Panc1 (cell line): ENCODE measurements at regions not wholly inside any gene's neighbourhood (a gene's known extent, or its start where the extent isn't known, plus 50 kb on each side); places are given as distances from the start of the nearest gene placed in this dataset.

Experiments
- ATAC-seq: fragments of 200-7000 bp; cut with Tn5 transposase; 2 replicates; pipeline ENCODE4 v1.9.1; 2020; ENCODE audit warnings: mild to moderate bottlenecking, moderate library complexity
- BruUV-seq: library from RNA; stranded (reverse); fragments of 400-500 nt; replicated peaks from 2 replicates; lab custom pipeline; 2021; lab: Mats Ljungman, UMichigan
- CTCF ChIA-PET: fragments of 300-600 bp; sonication (Branson Sonifier 250); formaldehyde crosslinking; loops from one replicate; lab custom pipeline; 2022; ENCODE audit warnings: antibody characterized with exemption; lab: Charles Lee
- POLR2A ChIA-PET: fragments of 300-600 bp; sonication (Branson Sonifier 250); formaldehyde crosslinking; loops from one replicate; lab custom pipeline; 2022; ENCODE audit warnings: antibody characterized with exemption; lab: Charles Lee
- DNase-seq: peaks from one replicate; pipeline ENCODE4 v3.0.0-alpha.2; 2010; ENCODE audit warnings: low read depth, low spot score
- H3K27ac ChIP-seq: 2 replicates; pipeline ENCODE4 v1.5.1; 2011; ENCODE audit warnings: mild to moderate bottlenecking, low read length, inconsistent platforms
- H3K27me3 ChIP-seq: fragments of 200-500 bp; sonication (Bioruptor generic); 2 replicates; pipeline ENCODE4 v1.6.0; 2014; ENCODE audit warnings: low read length, inconsistent platforms; ENCODE audit not compliant: control insufficient read depth, insufficient read depth
- H3K36me3 ChIP-seq: fragments of 200-500 bp; sonication (Bioruptor generic); 2 replicates; pipeline ENCODE4 v1.5.1; 2014; ENCODE audit warnings: inconsistent platforms, mild to moderate bottlenecking, low read length, moderate library complexity; ENCODE audit not compliant: control insufficient read depth, insufficient read depth
- H3K4me1 ChIP-seq: 2 replicates; pipeline ENCODE4 v1.5.1; 2011; ENCODE audit warnings: inconsistent platforms, mild to moderate bottlenecking, low read length, moderate library complexity; ENCODE audit not compliant: control insufficient read depth, insufficient read depth
- H3K4me3 ChIP-seq, 2 experiments: 2 replicates each; pipeline ENCODE4 v1.5.1; 2011 to 2012; ENCODE audit warnings: low read depth in 2 of 2, low read length in 2 of 2, mild to moderate bottlenecking in 2 of 2, inconsistent platforms in 1 of 2, moderate library complexity in 1 of 2
- H3K9me3 ChIP-seq: fragments of 200-500 bp; sonication (Bioruptor generic); 2 replicates; pipeline ENCODE4 v1.5.1; 2014; ENCODE audit warnings: low read depth, mild to moderate bottlenecking, inconsistent platforms, low read length, moderate library complexity; ENCODE audit not compliant: control insufficient read depth, insufficient read depth
- CTCF ChIP-seq: fragments of 450-650 bp; IDR thresholded peaks from 2 replicates; pipeline ENCODE4 v1.5.1; 2017; ENCODE audit warnings: mild to moderate bottlenecking
- POLR2AphosphoS5 ChIP-seq: IDR thresholded peaks from 2 replicates; pipeline ENCODE4 v1.6.1; 2012; ENCODE audit warnings: mild to moderate bottlenecking, low read depth, low read length, moderate library complexity
- REST ChIP-seq, 2 experiments: IDR thresholded peaks; 2 replicates each; pipeline ENCODE4 v1.6.1; 2011 to 2012; ENCODE audit warnings: low read depth in 2 of 2, control low read depth in 1 of 2, low read length in 1 of 2, mild to moderate bottlenecking in 1 of 2, moderate library complexity in 1 of 2; ENCODE audit not compliant: insufficient read depth in 1 of 2
- SIN3A ChIP-seq: IDR thresholded peaks from 2 replicates; pipeline ENCODE4 v1.6.1; 2012; ENCODE audit warnings: low read depth, mild to moderate bottlenecking, low read length, moderate library complexity, borderline replicate concordance; ENCODE audit not compliant: insufficient read depth
- TCF7L2 ChIP-seq: IDR thresholded peaks from 2 replicates; pipeline ENCODE4 v1.6.1; 2011; ENCODE audit warnings: mild to moderate bottlenecking, low read depth, low read length, inconsistent platforms
- in situ Hi-C: cut with HindIII; loops from 2 replicates; pipeline ENCODE4 v1.10.0; 2016; ENCODE audit warnings: low sequenced_read_pairs, low pct_unique_long_range_greater_than_20kb
- intact Hi-C: fragments of 100-400 bp; cut with micrococcal nuclease; formaldehyde crosslinking; loops from one replicate; pipeline ENCODE4 v1.10.0; 2022; ENCODE audit not compliant: unreplicated experiment

GRCh38 chrX:107542040-107542439 is 86.3 kb upstream of the PRPS1 start:
- CTCF ChIA-PET: no interaction called here
- H3K27ac ChIP-seq: no peak overlapping the region
- POLR2A ChIA-PET: no interaction called here
- H3K36me3 ChIP-seq: no peaks in the 10 kb centered on the region
- no peaks in the 10 kb centered on the region for H3K9me3 ChIP-seq
- intact Hi-C loops: no loop called here
- ATAC-seq: no peak
- in situ Hi-C loops: no loop called here
- BruUV-seq: no TSS peak
- DNase-seq: no peak
- TF ChIP-seq CTCF (no peak), TCF7L2 (no peak), REST (IDR thresholded peaks at IDR 0.05; ENCODE audit: insufficient read depth in 1 of 2, low read depth in 2 of 2, low read length in 1 of 2) (no peak), POLR2AphosphoS5 (no peak), SIN3A (no peak)
- H3K4me1 ChIP-seq: no peaks in the 10 kb centered on the region
- no peaks in the 10 kb centered on the region for H3K27me3 ChIP-seq
- H3K4me3 ChIP-seq: no peak overlapping the region

DNA sequence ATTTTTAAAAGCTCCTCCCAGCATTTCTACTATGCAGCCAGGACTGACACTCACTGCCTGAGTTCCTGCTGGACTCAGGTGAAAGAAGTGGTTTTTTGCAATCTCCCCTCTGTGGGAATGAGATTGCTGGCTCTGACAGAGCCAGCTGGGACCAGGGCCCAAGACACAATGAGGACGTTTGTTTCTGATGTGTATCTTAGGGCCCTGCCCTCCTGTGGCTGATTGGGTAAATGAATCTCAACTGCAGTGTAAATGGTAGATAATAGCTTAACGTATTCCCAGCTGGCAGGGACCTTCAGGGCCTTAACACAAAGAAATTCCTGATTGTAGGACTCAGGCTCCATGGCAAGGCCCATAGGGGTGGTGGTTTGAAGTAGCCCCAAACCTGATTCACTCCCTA is 85.8 kb upstream of the PRPS1 start:
- ChIA-PET CTCF (interaction anchor here (0.6 kb wide), 2 partner anchors 11 to 75 kb away, joined by 3 read pairs; no protein-coding TSS in a partner anchor), POLR2A (no interaction called here)
- Histone ChIP-seq H3K4me3 (no peak overlapping the region), H3K27me3 (no peaks in the 10 kb centered on the region), H3K27ac (no peak overlapping the region), H3K9me3 (no peaks in the 10 kb centered on the region), H3K36me3 (no peaks in the 10 kb centered on the region), H3K4me1 (no peaks in the 10 kb centered on the region)
- no TSS peak for BruUV-seq
- DNase-seq (no peak), ATAC-seq (peak; percentile 72)
- in situ Hi-C loops: no loop called here
- TF ChIP-seq CTCF: peak; percentile 37; the same call in 1 of the 2 replicates
- TF ChIP-seq POLR2AphosphoS5: no peak
- intact Hi-C loops: no loop called here

DNA sequence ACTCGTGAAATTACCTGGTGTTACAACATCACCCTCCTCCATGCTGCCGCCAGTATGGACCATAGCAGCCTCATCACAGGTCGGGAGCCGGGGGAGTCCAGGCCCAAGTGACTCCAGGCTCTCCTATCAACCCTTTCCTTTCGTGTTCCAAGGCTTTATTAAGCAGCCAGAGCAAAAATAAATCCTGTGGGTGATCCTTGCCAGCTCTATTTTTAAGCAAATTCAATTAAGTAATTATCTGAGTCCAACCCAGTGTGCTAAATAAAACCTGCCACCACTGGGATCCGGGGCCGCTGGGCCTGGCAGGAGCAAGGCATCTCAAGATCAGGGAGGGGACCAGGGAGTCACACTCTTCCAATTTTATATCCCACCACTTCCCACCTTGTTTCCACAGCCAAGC is 80.7 kb upstream of the PRPS1 start:
- POLR2A ChIA-PET: no interaction called here
- no peak overlapping the region for H3K27ac ChIP-seq
- intact Hi-C loops: no loop called here
- in situ Hi-C loops: no loop called here
- no peaks in the 10 kb centered on the region for H3K27me3 ChIP-seq
- CTCF ChIA-PET: no interaction called here
- no peak for DNase-seq
- H3K36me3 ChIP-seq: no peaks in the 10 kb centered on the region
- no peak overlapping the region for H3K4me3 ChIP-seq
- H3K9me3 ChIP-seq: no peaks in the 10 kb centered on the region
- ATAC-seq: no peak
- no peaks in the 10 kb centered on the region for H3K4me1 ChIP-seq
- TF ChIP-seq POLR2AphosphoS5 (no peak), TCF7L2 (no peak), CTCF (no peak), REST (IDR thresholded peaks at IDR 0.05; ENCODE audit: insufficient read depth in 1 of 2, low read depth in 2 of 2, low read length in 1 of 2) (no peak), SIN3A (no peak)
- BruUV-seq: no TSS peak
